SU-DHL-6 (cell line): ENCODE measurements at regions not wholly inside any gene's neighbourhood (a gene's known extent, or its start where the extent isn't known, plus 50 kb on each side); places are given as distances from the start of the nearest gene placed in this dataset.

Experiments used
- H2AFZ ChIP-seq: fragments of 200-600 bp; sonication (generic); 2 replicates; pipeline ENCODE4 v1.6.1; 2014; ENCODE audit warnings: low read depth, mild to moderate bottlenecking, moderate library complexity, mixed read lengths, antibody characterized with exemption, low read length; ENCODE audit not compliant: severe bottlenecking
- H3F3A ChIP-seq: fragments of 200-600 bp; shearing (Covaris generic); 2 replicates; pipeline ENCODE4 v1.6.0; 2016; ENCODE audit warnings: antibody characterized with exemption, mild to moderate bottlenecking; ENCODE audit not compliant: insufficient read depth
- H3K27ac ChIP-seq: fragments of 200-600 bp; sonication (generic); 2 replicates; pipeline ENCODE4 v1.5.1; 2016; ENCODE audit warnings: low read depth, mild to moderate bottlenecking, low read length, moderate library complexity, mixed read lengths
- H3K27me3 ChIP-seq: fragments of 200-600 bp; sonication (generic), shearing (Covaris generic); 2 replicates; pipeline ENCODE4 v1.6.0; 2014; ENCODE audit warnings: mild to moderate bottlenecking, low read length
- H3K36me3 ChIP-seq: fragments of 200-600 bp; sonication (generic); 2 replicates; pipeline ENCODE4 v1.6.1; 2014; ENCODE audit warnings: mild to moderate bottlenecking, low read length, mixed read lengths
- H3K4me2 ChIP-seq: fragments of 300-600, 200-600 bp; shearing (Covaris generic), sonication (generic); 2 replicates; pipeline ENCODE4 v1.6.0; 2014; ENCODE audit warnings: low read length, low read depth, mild to moderate bottlenecking; ENCODE audit not compliant: poor library complexity, severe bottlenecking
- H3K4me3 ChIP-seq: fragments of 200-600 bp; sonication (generic); 2 replicates; pipeline ENCODE4 v1.5.1; 2014; ENCODE audit warnings: antibody characterized with exemption, low read length, mild to moderate bottlenecking, mixed read lengths; ENCODE audit not compliant: insufficient read depth, poor library complexity, severe bottlenecking
- H3K79me2 ChIP-seq: fragments of 200-600 bp; sonication (generic); 2 replicates; pipeline ENCODE4 v1.6.1; 2014; ENCODE audit warnings: mild to moderate bottlenecking, low read length, moderate library complexity; ENCODE audit not compliant: insufficient read depth
- H3K9ac ChIP-seq: fragments of 200-600 bp; sonication (generic); 2 replicates; pipeline ENCODE4 v1.7.0; 2014; ENCODE audit warnings: mild to moderate bottlenecking, low read length
- H3K9me2 ChIP-seq: fragments of 200-600 bp; sonication (generic); replicated peaks from 2 replicates; pipeline ENCODE4 v1.6.1; 2014; ENCODE audit warnings: low read length; ENCODE audit not compliant: insufficient read depth
- H3K9me3 ChIP-seq: fragments of 200-600 bp; sonication (generic); 2 replicates; pipeline ENCODE4 v1.6.1; 2014; ENCODE audit warnings: low read length, mixed read lengths; ENCODE audit not compliant: insufficient read depth
- H4K20me1 ChIP-seq: fragments of 200-600 bp; sonication (generic); 2 replicates; pipeline ENCODE4 v1.6.1; 2014; ENCODE audit warnings: low read depth, mild to moderate bottlenecking, antibody characterized with exemption, low read length, moderate library complexity, mixed read lengths
- EZH2phosphoT487 ChIP-seq: fragments of 200-600 bp; sonication (generic), shearing (Covaris generic); conservative IDR thresholded peaks from 2 replicates; pipeline ENCODE4 v1.6.1; 2018; ENCODE audit warnings: mild to moderate bottlenecking, antibody characterized with exemption, low read length, moderate library complexity, mixed read lengths
- TF ChIP-seq, protein P1 (sequence below): fragments of 200-600 bp; sonication (generic); IDR thresholded peaks from one replicate; pipeline ENCODE4 v1.5.1; 2017; ENCODE audit warnings: antibody characterized with exemption, mild to moderate bottlenecking, low read length, moderate library complexity; ENCODE audit not compliant: insufficient read depth, poor library complexity, severe bottlenecking

DNA sequence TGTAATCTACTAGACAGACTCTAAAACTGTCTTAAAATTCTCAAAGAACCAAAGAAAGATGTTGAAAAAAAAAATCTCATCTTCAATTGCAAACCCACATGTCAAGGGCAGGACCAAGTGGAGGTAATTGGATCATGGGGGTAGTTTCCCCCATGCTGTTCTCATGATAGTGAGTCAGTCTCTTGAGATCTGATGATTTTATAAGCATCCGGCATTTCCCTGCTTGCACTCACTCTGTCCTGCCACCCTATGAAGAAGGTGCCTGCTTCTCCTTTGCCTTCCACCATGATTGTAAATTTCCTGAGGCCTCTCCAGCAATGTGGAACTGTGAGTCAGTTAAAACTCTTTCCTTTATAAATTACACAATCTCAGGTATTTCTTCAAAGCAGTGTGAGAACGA, 257.0 kb downstream of the HHIPL2 start:
- Histone ChIP-seq H3K27me3 (no peaks in the 10 kb centered on the region), H3K79me2 (no peaks in the 10 kb centered on the region), H3K4me2 (no peak overlapping the region), H2AFZ (no peak overlapping the region), H3K27ac (no peak overlapping the region), H3K4me3 (no peak overlapping the region), H3K9me2 (no peaks in the 10 kb centered on the region), H3K9ac (no peak overlapping the region), H3F3A (no peaks in the 10 kb centered on the region), H3K9me3 (no peaks in the 10 kb centered on the region), H3K36me3 (no peaks in the 10 kb centered on the region), H4K20me1 (no peaks in the 10 kb centered on the region)
- TF ChIP-seq EZH2phosphoT487, result no peak
- TF ChIP-seq, protein P1, sequence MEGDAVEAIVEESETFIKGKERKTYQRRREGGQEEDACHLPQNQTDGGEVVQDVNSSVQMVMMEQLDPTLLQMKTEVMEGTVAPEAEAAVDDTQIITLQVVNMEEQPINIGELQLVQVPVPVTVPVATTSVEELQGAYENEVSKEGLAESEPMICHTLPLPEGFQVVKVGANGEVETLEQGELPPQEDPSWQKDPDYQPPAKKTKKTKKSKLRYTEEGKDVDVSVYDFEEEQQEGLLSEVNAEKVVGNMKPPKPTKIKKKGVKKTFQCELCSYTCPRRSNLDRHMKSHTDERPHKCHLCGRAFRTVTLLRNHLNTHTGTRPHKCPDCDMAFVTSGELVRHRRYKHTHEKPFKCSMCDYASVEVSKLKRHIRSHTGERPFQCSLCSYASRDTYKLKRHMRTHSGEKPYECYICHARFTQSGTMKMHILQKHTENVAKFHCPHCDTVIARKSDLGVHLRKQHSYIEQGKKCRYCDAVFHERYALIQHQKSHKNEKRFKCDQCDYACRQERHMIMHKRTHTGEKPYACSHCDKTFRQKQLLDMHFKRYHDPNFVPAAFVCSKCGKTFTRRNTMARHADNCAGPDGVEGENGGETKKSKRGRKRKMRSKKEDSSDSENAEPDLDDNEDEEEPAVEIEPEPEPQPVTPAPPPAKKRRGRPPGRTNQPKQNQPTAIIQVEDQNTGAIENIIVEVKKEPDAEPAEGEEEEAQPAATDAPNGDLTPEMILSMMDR, result no peak

- no peaks in the 10 kb centered on the region for H3K36me3 ChIP-seq
- no peak overlapping the region for H3K4me3 ChIP-seq
- H3F3A ChIP-seq, result no peaks in the 10 kb centered on the region
- H2AFZ ChIP-seq, result no peak overlapping the region
- TF ChIP-seq, protein P1, result no peak
- TF ChIP-seq EZH2phosphoT487, result no peak
- H3K9me3 ChIP-seq, result no peaks in the 10 kb centered on the region
- H3K9ac ChIP-seq, result no peak overlapping the region
- no peak overlapping the region for H3K27ac ChIP-seq
- H3K79me2 ChIP-seq, result no peaks in the 10 kb centered on the region
- H3K27me3 ChIP-seq, result no peaks in the 10 kb centered on the region
- H3K4me2 ChIP-seq, result no peak overlapping the region
- H4K20me1 ChIP-seq, result no peaks in the 10 kb centered on the region
- no peaks in the 10 kb centered on the region for H3K9me2 ChIP-seq
Observed at GRCh38 chr1:222288053-222288452, 259.9 kb downstream of the HHIPL2 start.

DNA sequence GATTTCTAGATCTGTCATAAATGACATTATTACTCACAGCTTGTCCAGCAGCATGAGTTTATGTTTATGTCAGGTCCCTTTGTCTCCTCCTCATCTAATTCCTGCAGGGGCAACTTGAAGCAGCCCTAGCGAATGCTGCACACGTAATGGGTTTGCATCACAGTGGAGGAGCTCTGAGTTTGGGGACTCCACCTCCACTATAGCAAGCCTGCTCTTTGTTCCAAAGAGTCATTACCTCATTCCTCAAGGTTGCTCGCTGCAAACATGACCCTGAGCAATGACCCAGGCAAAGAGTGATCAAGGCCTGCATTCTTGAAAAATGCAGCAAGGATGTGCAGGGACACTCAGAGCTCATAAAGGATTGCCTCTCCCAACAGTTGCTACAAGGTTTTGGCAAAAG, 261.9 kb downstream of the HHIPL2 start:
- Histone ChIP-seq H3K9me3 (no peaks in the 10 kb centered on the region), H3K79me2 (no peaks in the 10 kb centered on the region), H3K27me3 (no peaks in the 10 kb centered on the region), H4K20me1 (no peaks in the 10 kb centered on the region), H3K27ac (no peak overlapping the region), H3K9ac (no peak overlapping the region), H3K4me3 (no peak overlapping the region), H3K4me2 (no peak overlapping the region), H3K9me2 (no peaks in the 10 kb centered on the region), H3F3A (no peaks in the 10 kb centered on the region), H2AFZ (no peak overlapping the region), H3K36me3 (no peaks in the 10 kb centered on the region)
- TF ChIP-seq, protein P1, result no peak
- TF ChIP-seq EZH2phosphoT487, result no peak
